Stomach smooth muscle (tissue), 2 donors: ENCODE measurements at regions not wholly inside any gene's neighbourhood (a gene's known extent, or its start where the extent isn't known, plus 50 kb on each side); places are given as distances from the start of the nearest gene placed in this dataset.

Experiments used
- H3K27ac ChIP-seq: one replicate; pipeline ENCODE4 v1.7.0; 2013; ENCODE audit warnings: mild to moderate bottlenecking, low read length, inconsistent platforms
- H3K27me3 ChIP-seq, 2 donors: one replicate each; pipeline ENCODE4 v1.7.0; 2013; ENCODE audit warnings: low read length in 2 of 2; ENCODE audit not compliant: insufficient read depth in 2 of 2, control insufficient read depth in 1 of 2
- H3K36me3 ChIP-seq, 2 donors: one replicate each; pipeline ENCODE4 v1.7.0; 2013; ENCODE audit warnings: low read length in 2 of 2; ENCODE audit not compliant: control insufficient read depth in 2 of 2, insufficient read depth in 2 of 2
- H3K4me1 ChIP-seq: one replicate; pipeline ENCODE4 v1.7.0; 2013; ENCODE audit warnings: low read length; ENCODE audit not compliant: control insufficient read depth, insufficient read depth
- H3K4me3 ChIP-seq, 2 donors: one replicate each; pipeline ENCODE4 v1.7.0; 2013; ENCODE audit warnings: low read length in 2 of 2
- H3K9ac ChIP-seq, 2 donors: one replicate each; pipeline ENCODE4 v1.7.0; 2013; ENCODE audit warnings: low read length in 2 of 2, mild to moderate bottlenecking in 1 of 2
- H3K9me3 ChIP-seq, 2 donors: one replicate each; pipeline ENCODE4 v1.7.0; 2013; ENCODE audit warnings: low read length in 2 of 2; ENCODE audit not compliant: control insufficient read depth in 2 of 2
- donor health status: healthy.
- donor health status: Pancreatic carcinoma.

- Histone ChIP-seq H3K9me3 (no peaks in the 10 kb centered on the region), H3K4me1 (no peaks in the 10 kb centered on the region), H3K36me3 (no peaks in the 10 kb centered on the region), H3K9ac (no peak overlapping the region), H3K4me3 (no peak overlapping the region), H3K27ac (no peak overlapping the region), H3K27me3 (no peaks in the 10 kb centered on the region)
Measured at GRCh38 chr5:156164306-156164705, 162.7 kb upstream of the SGCD start.

GRCh38 chr5:156169495-156169894 is 157.5 kb upstream of the SGCD start:
- Histone ChIP-seq H3K36me3 (no peaks in the 10 kb centered on the region), H3K4me1 (no peaks in the 10 kb centered on the region), H3K9me3 (no peaks in the 10 kb centered on the region), H3K9ac (no peak overlapping the region), H3K4me3 (no peak overlapping the region), H3K27ac (no peak overlapping the region), H3K27me3 (no peaks in the 10 kb centered on the region)

DNA sequence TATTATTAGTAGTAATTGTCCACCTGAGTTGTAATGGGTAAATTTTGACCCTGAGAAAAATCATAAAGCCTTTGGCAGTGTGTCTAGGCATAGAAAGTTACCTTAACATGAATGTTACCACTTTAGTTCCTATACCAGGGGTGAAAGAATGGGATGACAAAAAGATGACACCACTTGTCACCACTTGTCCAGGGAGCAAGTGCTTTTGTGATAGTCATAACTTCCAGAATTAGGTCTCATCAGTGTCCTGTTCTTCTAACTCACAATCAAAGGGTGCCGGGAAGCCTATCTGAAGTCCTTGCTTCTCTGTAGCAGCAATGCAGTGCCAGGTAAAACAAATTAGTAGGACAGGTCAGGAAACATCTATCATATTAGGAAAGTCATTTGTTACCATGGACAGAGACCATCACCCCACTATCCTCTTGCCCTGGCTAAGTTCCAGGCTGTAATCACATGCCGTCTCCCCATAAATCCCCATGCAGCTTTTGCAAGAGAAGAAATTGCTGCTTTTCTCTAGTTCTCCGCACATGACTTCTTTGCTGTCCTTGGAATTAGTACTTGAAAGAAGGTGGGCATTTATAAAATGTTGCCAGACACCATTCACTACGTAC is 156.5 kb upstream of the SGCD start:
- H3K36me3 ChIP-seq, result no peaks in the 10 kb centered on the region
- H3K4me1 ChIP-seq, result no peaks in the 10 kb centered on the region
- no peak overlapping the region for H3K9ac ChIP-seq
- H3K4me3 ChIP-seq, result no peak overlapping the region
- no peak overlapping the region for H3K27ac ChIP-seq
- no peaks in the 10 kb centered on the region for H3K27me3 ChIP-seq
- H3K9me3 ChIP-seq, result no peaks in the 10 kb centered on the region

DNA sequence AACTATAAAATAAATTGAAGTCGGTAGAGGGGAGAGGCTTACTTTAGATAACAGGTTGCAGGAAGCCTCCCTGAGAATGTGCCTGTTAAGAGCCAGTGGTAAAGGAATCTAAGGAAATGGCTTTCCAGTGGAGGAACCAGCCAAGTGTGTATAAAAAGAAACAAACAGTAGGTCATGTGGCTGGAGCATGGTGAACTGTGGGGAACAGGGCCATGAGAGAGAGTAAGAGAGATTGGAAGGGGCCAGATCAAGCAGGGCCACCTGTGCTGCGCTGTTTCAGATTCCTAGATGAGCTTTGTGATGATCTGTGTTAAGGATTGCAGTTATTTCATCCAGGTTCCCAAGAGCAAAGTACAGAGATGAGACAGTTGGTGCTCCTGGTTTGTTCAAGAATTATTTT is 152.7 kb upstream of the SGCD start:
- Histone ChIP-seq H3K9ac (no peak overlapping the region), H3K36me3 (no peaks in the 10 kb centered on the region), H3K4me1 (no peaks in the 10 kb centered on the region), H3K9me3 (no peaks in the 10 kb centered on the region), H3K4me3 (no peak overlapping the region), H3K27ac (no peak overlapping the region), H3K27me3 (no peaks in the 10 kb centered on the region)

DNA sequence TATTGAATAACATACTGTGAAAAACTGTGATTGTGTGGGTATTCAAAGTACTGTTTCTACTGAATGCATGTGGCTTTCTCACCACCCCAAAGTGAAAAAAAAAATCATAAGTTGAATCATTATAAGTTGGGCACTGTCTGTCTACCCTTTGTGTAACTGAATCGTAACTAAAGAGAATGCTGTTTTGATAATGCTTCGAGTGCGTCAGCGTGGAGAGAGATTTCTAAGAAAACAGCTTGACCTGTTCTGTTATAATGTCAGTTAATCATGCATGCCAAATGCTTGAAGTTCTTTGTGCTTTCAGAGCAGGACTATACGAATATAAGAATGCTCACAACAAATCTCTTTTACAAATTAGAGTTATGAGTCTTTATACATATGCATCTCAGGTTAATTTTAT is 148.8 kb upstream of the SGCD start:
- no peak overlapping the region for H3K9ac ChIP-seq
- H3K27ac ChIP-seq, result no peak overlapping the region
- no peaks in the 10 kb centered on the region for H3K27me3 ChIP-seq
- H3K9me3 ChIP-seq, result peaks cover 0 to 3% of the 10 kb centered on the region in 2 donors
- no peaks in the 10 kb centered on the region for H3K4me1 ChIP-seq
- no peak overlapping the region for H3K4me3 ChIP-seq
- no peaks in the 10 kb centered on the region for H3K36me3 ChIP-seq

DNA sequence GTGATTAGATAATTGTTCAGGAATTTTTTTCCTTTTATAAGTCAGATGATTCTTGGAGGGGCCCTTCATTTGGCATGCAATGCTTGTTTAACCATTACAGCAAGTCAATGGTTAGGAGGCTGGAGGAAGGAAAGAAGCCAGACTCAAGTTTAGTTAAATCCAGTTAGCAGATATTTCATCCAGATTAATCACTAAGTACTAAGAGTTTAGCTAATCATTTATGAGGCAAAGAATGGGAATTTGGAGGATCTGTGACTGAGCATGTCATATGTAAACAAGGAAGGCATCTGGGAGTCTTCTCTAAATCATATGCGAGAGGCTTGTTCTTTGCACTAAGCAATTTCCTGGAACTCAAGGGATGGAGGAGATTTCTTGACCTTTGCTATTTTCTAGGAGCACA is 145.3 kb upstream of the SGCD start:
- Histone ChIP-seq H3K4me1 (no peaks in the 10 kb centered on the region), H3K9me3 (peaks cover 0 to 3% of the 10 kb centered on the region in 2 donors), H3K27me3 (no peaks in the 10 kb centered on the region), H3K36me3 (no peaks in the 10 kb centered on the region), H3K4me3 (no peak overlapping the region), H3K27ac (no peak overlapping the region), H3K9ac (no peak overlapping the region)

- Histone ChIP-seq H3K4me1 (no peaks in the 10 kb centered on the region), H3K4me3 (no peak overlapping the region), H3K36me3 (no peaks in the 10 kb centered on the region), H3K9ac (no peak overlapping the region), H3K27ac (no peak overlapping the region), H3K27me3 (no peaks in the 10 kb centered on the region), H3K9me3 (peaks cover 0 to 3% of the 10 kb centered on the region in 2 donors)
Measured at GRCh38 chr5:156182174-156182967, 144.6 kb upstream of the SGCD start.

GRCh38 chr5:156186760-156187159 is 140.2 kb upstream of the SGCD start:
- no peak overlapping the region for H3K27ac ChIP-seq
- H3K9me3 ChIP-seq, result no peaks in the 10 kb centered on the region
- no peaks in the 10 kb centered on the region for H3K4me1 ChIP-seq
- H3K4me3 ChIP-seq, result no peak overlapping the region
- H3K36me3 ChIP-seq, result no peaks in the 10 kb centered on the region
- no peaks in the 10 kb centered on the region for H3K27me3 ChIP-seq
- no peak overlapping the region for H3K9ac ChIP-seq

DNA sequence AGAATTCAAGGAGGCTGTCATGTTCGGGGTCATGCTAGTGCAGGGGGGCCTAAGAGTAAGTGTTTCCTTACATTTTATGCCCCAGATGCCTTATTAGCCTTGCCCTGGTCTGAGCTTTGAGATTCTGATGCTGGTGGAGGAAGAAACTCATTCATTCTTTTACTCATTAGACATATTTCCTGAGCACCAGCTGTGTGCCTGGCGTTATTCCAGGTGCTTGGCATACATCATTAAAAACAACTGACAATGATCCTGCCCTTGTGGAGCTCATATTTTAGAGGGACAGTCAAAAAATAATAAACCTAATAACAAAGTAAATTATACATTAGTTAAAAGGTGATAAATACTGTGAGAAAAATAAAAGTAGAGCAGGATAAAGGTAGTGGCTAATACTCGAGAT is 138.9 kb upstream of the SGCD start:
- Histone ChIP-seq H3K4me1 (no peaks in the 10 kb centered on the region), H3K4me3 (no peak overlapping the region), H3K27me3 (no peaks in the 10 kb centered on the region), H3K36me3 (no peaks in the 10 kb centered on the region), H3K9ac (no peak overlapping the region), H3K9me3 (no peaks in the 10 kb centered on the region), H3K27ac (no peak overlapping the region)

DNA sequence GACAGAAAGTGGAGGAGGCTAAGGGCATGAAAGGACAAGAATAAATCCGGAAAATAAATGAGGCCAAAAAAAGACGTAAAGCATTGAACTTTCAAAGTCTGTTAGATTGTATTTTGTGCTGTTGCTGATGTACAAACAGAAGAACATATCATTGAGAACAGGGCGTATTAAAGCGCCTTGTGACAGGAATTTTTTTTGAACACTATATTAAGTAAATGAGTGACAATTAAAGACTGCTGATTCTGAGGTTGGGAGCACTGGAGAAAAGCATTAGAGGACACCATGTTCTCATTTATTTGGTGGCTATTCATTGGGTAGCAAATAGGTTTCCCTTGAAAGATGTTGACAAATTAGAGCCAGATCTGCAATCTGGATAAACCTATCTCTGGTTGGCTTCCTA is 137.3 kb upstream of the SGCD start:
- H3K9me3 ChIP-seq, result no peaks in the 10 kb centered on the region
- no peak overlapping the region for H3K27ac ChIP-seq
- H3K4me3 ChIP-seq, result no peak overlapping the region
- no peaks in the 10 kb centered on the region for H3K36me3 ChIP-seq
- H3K9ac ChIP-seq, result no peak overlapping the region
- H3K4me1 ChIP-seq, result no peaks in the 10 kb centered on the region
- H3K27me3 ChIP-seq, result no peaks in the 10 kb centered on the region

GRCh38 chr5:156191547-156191946 is 135.4 kb upstream of the SGCD start:
- H3K9me3 ChIP-seq, result no peaks in the 10 kb centered on the region
- H3K9ac ChIP-seq, result no peak overlapping the region
- no peak overlapping the region for H3K27ac ChIP-seq
- H3K4me1 ChIP-seq, result no peaks in the 10 kb centered on the region
- H3K4me3 ChIP-seq, result no peak overlapping the region
- H3K27me3 ChIP-seq, result no peaks in the 10 kb centered on the region
- H3K36me3 ChIP-seq, result no peaks in the 10 kb centered on the region
